ENCODE measurements at regions not wholly inside any gene's neighbourhood (a gene's known extent, or its start where the extent isn't known, plus 50 kb on each side); places are given as distances from the start of the nearest gene placed in this dataset.

DNA sequence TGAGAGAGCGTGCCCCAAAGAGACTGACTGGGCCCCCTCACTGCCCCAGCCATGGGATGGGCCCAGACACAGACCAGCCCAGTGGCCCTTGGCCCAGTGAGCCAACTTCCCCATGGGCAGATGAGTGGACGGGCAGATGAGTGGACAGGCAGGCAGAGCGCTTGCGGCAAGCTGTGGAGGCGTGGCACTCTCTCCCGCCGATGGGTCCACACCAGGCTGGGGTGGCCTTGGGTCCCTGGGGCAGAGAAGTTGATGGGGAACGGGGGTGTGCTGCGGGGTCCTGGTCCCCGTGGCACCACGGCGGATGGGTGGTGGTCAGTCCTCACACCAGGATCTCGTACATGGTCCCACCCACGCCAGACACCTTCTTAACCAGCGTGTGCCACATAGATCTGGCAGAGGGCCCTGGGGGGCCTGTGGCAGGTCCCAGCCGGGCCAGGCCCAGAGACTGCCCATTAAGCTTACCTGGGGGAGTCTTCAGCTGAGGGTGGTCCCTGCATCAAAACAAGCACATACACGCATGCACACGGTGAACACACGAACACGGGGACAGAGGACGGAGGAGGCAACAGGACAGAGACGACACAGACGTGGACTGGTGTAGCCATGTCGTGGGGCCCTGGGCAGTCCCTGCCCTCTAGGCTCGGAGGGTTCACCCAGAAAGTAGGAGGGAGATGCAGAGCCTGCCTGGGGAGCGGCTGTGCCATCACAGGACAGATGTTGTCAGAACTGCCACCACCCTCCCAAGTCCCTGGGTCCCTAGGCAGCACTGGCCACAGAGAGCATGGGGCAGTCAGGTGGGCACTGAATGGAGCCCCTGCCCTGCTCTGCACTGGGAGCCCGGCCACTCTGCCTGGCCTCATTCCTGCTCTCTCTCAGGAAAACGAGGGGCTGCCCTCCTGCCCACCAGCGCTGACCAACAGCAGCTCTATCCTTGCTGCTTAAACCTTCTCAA lies 182.2 kb downstream of the IGLL1 start:
- TF ChIP-seq, protein P1, sequence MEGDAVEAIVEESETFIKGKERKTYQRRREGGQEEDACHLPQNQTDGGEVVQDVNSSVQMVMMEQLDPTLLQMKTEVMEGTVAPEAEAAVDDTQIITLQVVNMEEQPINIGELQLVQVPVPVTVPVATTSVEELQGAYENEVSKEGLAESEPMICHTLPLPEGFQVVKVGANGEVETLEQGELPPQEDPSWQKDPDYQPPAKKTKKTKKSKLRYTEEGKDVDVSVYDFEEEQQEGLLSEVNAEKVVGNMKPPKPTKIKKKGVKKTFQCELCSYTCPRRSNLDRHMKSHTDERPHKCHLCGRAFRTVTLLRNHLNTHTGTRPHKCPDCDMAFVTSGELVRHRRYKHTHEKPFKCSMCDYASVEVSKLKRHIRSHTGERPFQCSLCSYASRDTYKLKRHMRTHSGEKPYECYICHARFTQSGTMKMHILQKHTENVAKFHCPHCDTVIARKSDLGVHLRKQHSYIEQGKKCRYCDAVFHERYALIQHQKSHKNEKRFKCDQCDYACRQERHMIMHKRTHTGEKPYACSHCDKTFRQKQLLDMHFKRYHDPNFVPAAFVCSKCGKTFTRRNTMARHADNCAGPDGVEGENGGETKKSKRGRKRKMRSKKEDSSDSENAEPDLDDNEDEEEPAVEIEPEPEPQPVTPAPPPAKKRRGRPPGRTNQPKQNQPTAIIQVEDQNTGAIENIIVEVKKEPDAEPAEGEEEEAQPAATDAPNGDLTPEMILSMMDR (IDR thresholded peaks at IDR 0.05): no peak
- no peak for TF ChIP-seq ZFX (IDR thresholded peaks at IDR 0.05; ENCODE audit: borderline replicate concordance)
